PC-3 (cell line): ENCODE measurements at regions not wholly inside any gene's neighbourhood (a gene's known extent, or its start where the extent isn't known, plus 50 kb on each side); places are given as distances from the start of the nearest gene placed in this dataset.
A peak's percentile ranks its signal among the peaks of the same experiment; 100 is the strongest.

ENCODE experiments used
- ATAC-seq: fragments of 200-7000 bp; cut with Tn5 transposase; 2 replicates; pipeline ENCODE4 v1.9.1; 2020; ENCODE audit warnings: mild to moderate bottlenecking, moderate library complexity
- BruUV-seq: library from RNA; stranded (reverse); fragments of 400-500 nt; replicated peaks from 2 replicates; lab custom pipeline; 2021; lab: Mats Ljungman, UMichigan
- CTCF ChIA-PET: fragments of 300-600 bp; sonication (Branson Sonifier 250); formaldehyde crosslinking; loops from one replicate; lab custom pipeline; 2022; ENCODE audit warnings: antibody characterized with exemption; lab: Charles Lee
- POLR2A ChIA-PET: fragments of 300-600 bp; sonication (Branson Sonifier 250); formaldehyde crosslinking; loops from one replicate; lab custom pipeline; 2022; ENCODE audit warnings: antibody characterized with exemption; ENCODE audit not compliant: unreplicated experiment; lab: Charles Lee
- DNase-seq: peaks from one replicate; pipeline ENCODE4 v3.0.0-alpha.2; 2015
- H2AFZ ChIP-seq: fragments of 300-600 bp; sonication (generic); 2 replicates; pipeline ENCODE4 v1.6.0; 2016; ENCODE audit warnings: antibody characterized with exemption, low read length
- H3F3A ChIP-seq: fragments of 300-600 bp; sonication (generic); one replicate; pipeline ENCODE4 v1.6.0; 2017; ENCODE audit warnings: antibody characterized with exemption, low read length, control low read depth, mild to moderate bottlenecking; ENCODE audit not compliant: unreplicated experiment
- H3K27ac ChIP-seq: fragments of 300-600 bp; sonication (generic); 2 replicates; pipeline ENCODE4 v1.5.1; 2016; ENCODE audit warnings: mild to moderate bottlenecking, low read length
- H3K27me3 ChIP-seq: fragments of 300-600 bp; sonication (generic); 2 replicates; pipeline ENCODE4 v1.6.1; 2016; ENCODE audit warnings: low read length, mixed read lengths
- H3K36me3 ChIP-seq: fragments of 300-600 bp; sonication (generic); 2 replicates; pipeline ENCODE4 v1.6.1; 2016; ENCODE audit warnings: low read depth, mixed run types, low read length, mixed read lengths
- H3K4me1 ChIP-seq: fragments of 300-600 bp; sonication (generic); 2 replicates; pipeline ENCODE4 v1.5.1; 2016; ENCODE audit warnings: low read length; ENCODE audit not compliant: insufficient read depth
- H3K4me2 ChIP-seq: fragments of 300-600 bp; sonication (generic); 2 replicates; pipeline ENCODE4 v1.6.0; 2016; ENCODE audit warnings: low read length
- H3K4me3 ChIP-seq: fragments of 300-600 bp; sonication (generic); 2 replicates; pipeline ENCODE4 v1.5.1; 2016; ENCODE audit warnings: mild to moderate bottlenecking, low read length, mixed read lengths
- H3K79me2 ChIP-seq: fragments of 300-600 bp; sonication (generic); 2 replicates; pipeline ENCODE4 v1.6.1; 2017; ENCODE audit warnings: low read length, mixed read lengths
- H3K9ac ChIP-seq: fragments of 300-600 bp; sonication (generic); 2 replicates; pipeline ENCODE4 v1.6.0; 2016; ENCODE audit warnings: mild to moderate bottlenecking, low read length
- H3K9me2 ChIP-seq: fragments of 300-600 bp; sonication (generic); replicated peaks from 2 replicates; pipeline ENCODE4 v1.6.1; 2016; ENCODE audit warnings: mixed run types, low read length, mixed read lengths
- H3K9me3 ChIP-seq: fragments of 300-600 bp; sonication (generic); 2 replicates; pipeline ENCODE4 v1.6.1; 2016; ENCODE audit warnings: low read length, mixed read lengths
- H4K20me1 ChIP-seq: fragments of 300-600 bp; sonication (generic); 2 replicates; pipeline ENCODE4 v1.6.1; 2016; ENCODE audit warnings: low read length, mixed read lengths
- CTCF ChIP-seq: fragments of 300-600 bp; sonication (generic); conservative IDR thresholded peaks from 2 replicates; pipeline ENCODE4 v1.5.1; 2017; ENCODE audit warnings: antibody characterized with exemption, low read depth, mild to moderate bottlenecking, low read length
- EZH2 ChIP-seq: fragments of 300-600 bp; sonication (generic); IDR thresholded peaks from one replicate; pipeline ENCODE4 v1.6.1; 2017; ENCODE audit warnings: antibody characterized with exemption, mild to moderate bottlenecking, low read length; ENCODE audit not compliant: unreplicated experiment
- EZH2phosphoT487 ChIP-seq: fragments of 300-600 bp; sonication (generic); IDR thresholded peaks from 2 replicates; pipeline ENCODE4 v1.6.1; 2018; ENCODE audit warnings: mild to moderate bottlenecking, antibody characterized with exemption, low read length, borderline replicate concordance
- intact Hi-C: fragments of 100-400 bp; cut with micrococcal nuclease; formaldehyde crosslinking; loops from 2 replicates; pipeline ENCODE4 v1.9.0; 2023

GRCh38 chr10:8602821-8603220 is 548.3 kb downstream of the GATA3 start:
- Histone ChIP-seq H3K27me3 (no peaks in the 10 kb centered on the region), H3K4me3 (no peak overlapping the region), H2AFZ (no peak overlapping the region), H3K27ac (no peak overlapping the region), H3K79me2 (no peaks in the 10 kb centered on the region), H3F3A (no peaks in the 10 kb centered on the region), H4K20me1 (no peaks in the 10 kb centered on the region), H3K9me2 (no peaks in the 10 kb centered on the region), H3K4me2 (no peak overlapping the region), H3K36me3 (no peaks in the 10 kb centered on the region), H3K9me3 (no peaks in the 10 kb centered on the region), H3K4me1 (no peaks in the 10 kb centered on the region), H3K9ac (no peak overlapping the region)
- POLR2A ChIA-PET, result no interaction called here
- DNase-seq (no peak), ATAC-seq (no peak)
- CTCF ChIA-PET, result no interaction called here
- intact Hi-C loops, result no loop called here
- TF ChIP-seq EZH2 (no peak), EZH2phosphoT487 (no peak), CTCF (no peak)
- BruUV-seq, result no TSS peak

- POLR2A ChIA-PET, result no interaction called here
Observed at GRCh38 chr10:8614054-8614565, 559.6 kb downstream of the GATA3 start.

More at GRCh38 chr10:8614054-8614565, 559.6 kb downstream of the GATA3 start:
- no peaks in the 10 kb centered on the region for H3K9me3 ChIP-seq
- no peak overlapping the region for H3K4me2 ChIP-seq
- H3F3A ChIP-seq, result no peaks in the 10 kb centered on the region
- no peaks in the 10 kb centered on the region for H3K27me3 ChIP-seq
- H3K9ac ChIP-seq, result no peak overlapping the region
- peaks cover 43% of the 10 kb centered on the region for H3K4me1 ChIP-seq
- H3K27ac ChIP-seq, result no peak overlapping the region
- no peak overlapping the region for H3K4me3 ChIP-seq
- H3K9me2 ChIP-seq, result no peaks in the 10 kb centered on the region
- peak; percentile 18 for DNase-seq
- BruUV-seq, result no TSS peak
- no peaks in the 10 kb centered on the region for H3K79me2 ChIP-seq
- ATAC-seq, result no peak
- H4K20me1 ChIP-seq, result no peaks in the 10 kb centered on the region
- no peaks in the 10 kb centered on the region for H3K36me3 ChIP-seq
- intact Hi-C loops, result no loop called here
- no peak for TF ChIP-seq EZH2phosphoT487
- no peak for TF ChIP-seq CTCF
- TF ChIP-seq EZH2, result no peak
- CTCF ChIA-PET, result no interaction called here
- H2AFZ ChIP-seq, result no peak overlapping the region
